HL-60 (cell line): ENCODE measurements at regions not wholly inside any gene's neighbourhood (a gene's known extent, or its start where the extent isn't known, plus 50 kb on each side); places are given as distances from the start of the nearest gene placed in this dataset.
"Not testable (repeated sequence)": the region's sequence is repeated elsewhere in the genome, so short reads cannot be mapped to it uniquely, and the experiment has no call there.

Experiments used
- DNase-seq, 2 experiments: peaks; one replicate each; pipeline ENCODE4 v3.0.0-alpha.2; 2010 to 2020; ENCODE audit warnings: low read depth in 1 of 2, low spot score in 1 of 2
- H3K27ac ChIP-seq: fragments of 250-450 bp; sonication (Bioruptor Pico); replicated peaks from 2 replicates; pipeline ENCODE4 v1.5.1; 2020; ENCODE audit warnings: mild to moderate bottlenecking, moderate library complexity
- H3K27me3 ChIP-seq: fragments of 250-450 bp; sonication (Bioruptor Pico); 2 replicates; pipeline ENCODE4 v1.5.1; 2021; ENCODE audit warnings: mild to moderate bottlenecking, moderate library complexity; ENCODE audit not compliant: insufficient read depth, poor library complexity, severe bottlenecking
- H3K4me3 ChIP-seq: replicated peaks from 2 replicates; pipeline ENCODE4 v1.5.1; 2011; ENCODE audit warnings: mild to moderate bottlenecking, control low read depth, low read length; ENCODE audit not compliant: insufficient read depth
- CTCF ChIP-seq: IDR thresholded peaks from one replicate; pipeline ENCODE4 v1.5.1; 2011; ENCODE audit warnings: low read length, control low read depth, inconsistent platforms; ENCODE audit not compliant: insufficient read depth
- GABPA ChIP-seq: IDR thresholded peaks from 2 replicates; pipeline ENCODE4 v1.6.1; 2012; ENCODE audit warnings: low read depth
- POLR2AphosphoS5 ChIP-seq: IDR thresholded peaks from 2 replicates; pipeline ENCODE4 v1.6.1; 2012; ENCODE audit warnings: low read depth
- REST ChIP-seq: IDR thresholded peaks from 2 replicates; pipeline ENCODE4 v1.6.1; 2012; ENCODE audit warnings: low read depth; ENCODE audit not compliant: insufficient replicate concordance
- SPI1 ChIP-seq: IDR thresholded peaks from 2 replicates; pipeline ENCODE4 v1.6.1; 2012; ENCODE audit warnings: low read depth, mild to moderate bottlenecking, borderline replicate concordance

GRCh38 chr16:26818393-26818792 lies 248.3 kb upstream of the C16orf82 start:
- Histone ChIP-seq H3K27me3 (no peaks in the 10 kb centered on the region), H3K4me3 (no peak overlapping the region), H3K27ac (no peak overlapping the region)
- TF ChIP-seq GABPA: no peak
- no peak for TF ChIP-seq POLR2AphosphoS5
- no peak for DNase-seq

GRCh38 chr16:26824469-26824868 lies 242.3 kb upstream of the C16orf82 start:
- DNase-seq: no peak
- Histone ChIP-seq H3K27ac (no peak overlapping the region), H3K4me3 (no peak overlapping the region), H3K27me3 (no peaks in the 10 kb centered on the region)
- TF ChIP-seq POLR2AphosphoS5: no peak

GRCh38 chr16:26826500-26826899 lies 240.2 kb upstream of the C16orf82 start:
- DNase-seq: no peak
- Histone ChIP-seq H3K4me3 (no peak overlapping the region), H3K27ac (no peak overlapping the region), H3K27me3 (no peaks in the 10 kb centered on the region)
- no peak for TF ChIP-seq GABPA
- no peak for TF ChIP-seq CTCF
- TF ChIP-seq REST: no peak
- no peak for TF ChIP-seq POLR2AphosphoS5
- no peak for TF ChIP-seq SPI1

- DNase-seq: no peak
- no peak overlapping the region for H3K27ac ChIP-seq
- H3K27me3 ChIP-seq: no peaks in the 10 kb centered on the region
- TF ChIP-seq POLR2AphosphoS5 (no peak), GABPA (no peak), CTCF (no peak), REST (no peak), SPI1 (no peak)
- H3K4me3 ChIP-seq: no peak overlapping the region
Observed at GRCh38 chr16:26827386-26827785, 239.3 kb upstream of the C16orf82 start.

GRCh38 chr16:26830428-26831127 lies 236.1 kb upstream of the C16orf82 start:
- TF ChIP-seq REST (no peak), SPI1 (no peak), POLR2AphosphoS5 (no peak), CTCF (no peak), GABPA (no peak)
- Histone ChIP-seq H3K4me3 (no peak overlapping the region), H3K27ac (no peak overlapping the region), H3K27me3 (no peaks in the 10 kb centered on the region)
- DNase-seq: no peak

GRCh38 chr16:26836114-26836513 lies 230.6 kb upstream of the C16orf82 start:
- DNase-seq, H3K4me3 ChIP-seq, H3K27ac ChIP-seq, H3K27me3 ChIP-seq: not testable (repeated sequence)
